ENCODE measurements at regions not wholly inside any gene's neighbourhood (a gene's known extent, or its start where the extent isn't known, plus 50 kb on each side); places are given as distances from the start of the nearest gene placed in this dataset.

GRCh38 chr2:237159006-237159911 lies 73.6 kb downstream of the COPS8 start:
- Histone ChIP-seq H3K4me3 (ENCODE audit: low read length) (no peak overlapping the region), H3K27ac (ENCODE audit: low read length) (no peak overlapping the region), H3K36me3 (ENCODE audit: control insufficient read depth, low read depth, low read length) (no peaks in the 10 kb centered on the region), H3K9ac (ENCODE audit: low read length) (no peak overlapping the region), H3K4me1 (ENCODE audit: control insufficient read depth, low read depth, low read length) (peaks cover 6% of the 10 kb centered on the region), H3K9me3 (ENCODE audit: control insufficient read depth, low read depth, low read length) (no peaks in the 10 kb centered on the region), H3K27me3 (ENCODE audit: control insufficient read depth, insufficient read depth, low read length) (no peaks in the 10 kb centered on the region)

DNA sequence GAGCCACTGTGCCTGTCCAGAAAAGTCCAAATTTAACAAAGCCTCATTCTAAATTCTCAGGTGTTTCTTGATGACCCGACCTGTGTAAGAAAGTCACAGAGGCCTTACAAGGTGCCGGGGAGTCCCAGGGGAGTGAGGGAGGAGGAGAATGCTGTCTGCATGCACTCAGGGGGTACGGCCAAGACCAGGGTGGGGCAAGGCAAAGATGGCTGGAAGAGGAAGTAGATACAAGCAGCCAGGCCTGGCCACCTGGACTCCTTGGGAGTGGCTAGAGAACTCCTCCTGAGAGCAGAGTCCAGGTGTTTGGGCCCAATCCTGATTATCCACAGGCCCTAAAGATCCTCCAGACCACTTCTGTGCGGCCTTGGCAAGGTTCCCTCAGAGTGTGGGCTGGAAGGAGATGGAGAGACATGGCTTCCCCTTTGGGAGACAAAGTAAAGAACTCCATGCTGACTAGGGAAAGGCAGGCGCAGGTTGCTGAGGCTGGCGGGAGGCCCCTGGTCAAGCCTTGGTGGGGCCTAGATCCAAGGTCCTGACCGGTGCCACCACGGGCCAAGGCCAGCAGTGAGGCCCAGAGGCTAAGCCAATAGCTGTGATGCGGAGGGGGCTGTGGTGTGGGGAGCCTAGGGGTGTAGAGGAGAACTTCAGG lies 74.7 kb downstream of the COPS8 start:
- Histone ChIP-seq H3K27me3 (ENCODE audit: control insufficient read depth, insufficient read depth, low read length) (no peaks in the 10 kb centered on the region), H3K9ac (ENCODE audit: low read length) (no peak overlapping the region), H3K36me3 (ENCODE audit: control insufficient read depth, low read depth, low read length) (no peaks in the 10 kb centered on the region), H3K27ac (ENCODE audit: low read length) (no peak overlapping the region), H3K9me3 (ENCODE audit: control insufficient read depth, low read depth, low read length) (no peaks in the 10 kb centered on the region), H3K4me3 (ENCODE audit: low read length) (no peak overlapping the region), H3K4me1 (ENCODE audit: control insufficient read depth, low read depth, low read length) (peaks cover 6% of the 10 kb centered on the region)

DNA sequence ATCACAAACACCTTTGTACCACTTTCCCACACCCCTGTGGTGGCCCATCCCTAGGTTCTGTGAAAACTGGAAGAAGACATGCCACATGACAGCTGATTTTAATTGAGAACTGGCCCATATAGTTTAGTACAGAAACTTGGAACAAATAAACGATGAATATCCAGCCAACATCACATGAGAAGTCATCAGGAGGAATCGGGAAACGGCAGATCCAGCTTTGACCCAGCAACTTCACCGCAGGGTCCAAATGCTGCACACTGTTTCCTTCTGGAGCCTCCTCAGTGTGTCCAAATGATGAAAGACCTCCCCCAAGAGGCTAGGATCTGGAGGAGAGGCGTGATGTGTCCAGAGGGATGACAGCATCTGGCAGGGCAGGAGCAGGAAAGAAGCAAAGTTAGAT lies 75.5 kb downstream of the COPS8 start:
- Histone ChIP-seq H3K9me3 (ENCODE audit: control insufficient read depth, low read depth, low read length) (no peaks in the 10 kb centered on the region), H3K4me3 (ENCODE audit: low read length) (no peak overlapping the region), H3K9ac (ENCODE audit: low read length) (no peak overlapping the region), H3K27ac (ENCODE audit: low read length) (no peak overlapping the region), H3K36me3 (ENCODE audit: control insufficient read depth, low read depth, low read length) (no peaks in the 10 kb centered on the region), H3K4me1 (ENCODE audit: control insufficient read depth, low read depth, low read length) (peaks cover 2% of the 10 kb centered on the region), H3K27me3 (ENCODE audit: control insufficient read depth, insufficient read depth, low read length) (no peaks in the 10 kb centered on the region)

- Histone ChIP-seq H3K9me3 (ENCODE audit: control insufficient read depth, low read depth, low read length) (no peaks in the 10 kb centered on the region), H3K9ac (ENCODE audit: low read length) (no peak overlapping the region), H3K4me3 (ENCODE audit: low read length) (no peak overlapping the region), H3K27ac (ENCODE audit: low read length) (no peak overlapping the region), H3K36me3 (ENCODE audit: control insufficient read depth, low read depth, low read length) (no peaks in the 10 kb centered on the region), H3K27me3 (ENCODE audit: control insufficient read depth, insufficient read depth, low read length) (no peaks in the 10 kb centered on the region), H3K4me1 (ENCODE audit: control insufficient read depth, low read depth, low read length) (peaks cover 2% of the 10 kb centered on the region)
These were observed 77.3 kb downstream of the COPS8 start for GRCh38 chr2:237162959-237163358.

GRCh38 chr2:237164474-237165042 lies 78.9 kb downstream of the COPS8 start:
- Histone ChIP-seq H3K4me3 (ENCODE audit: low read length) (no peak overlapping the region), H3K4me1 (ENCODE audit: control insufficient read depth, low read depth, low read length) (peaks cover 2% of the 10 kb centered on the region), H3K27me3 (ENCODE audit: control insufficient read depth, insufficient read depth, low read length) (no peaks in the 10 kb centered on the region), H3K36me3 (ENCODE audit: control insufficient read depth, low read depth, low read length) (no peaks in the 10 kb centered on the region), H3K9ac (ENCODE audit: low read length) (no peak overlapping the region), H3K9me3 (ENCODE audit: control insufficient read depth, low read depth, low read length) (no peaks in the 10 kb centered on the region), H3K27ac (ENCODE audit: low read length) (no peak overlapping the region)

DNA sequence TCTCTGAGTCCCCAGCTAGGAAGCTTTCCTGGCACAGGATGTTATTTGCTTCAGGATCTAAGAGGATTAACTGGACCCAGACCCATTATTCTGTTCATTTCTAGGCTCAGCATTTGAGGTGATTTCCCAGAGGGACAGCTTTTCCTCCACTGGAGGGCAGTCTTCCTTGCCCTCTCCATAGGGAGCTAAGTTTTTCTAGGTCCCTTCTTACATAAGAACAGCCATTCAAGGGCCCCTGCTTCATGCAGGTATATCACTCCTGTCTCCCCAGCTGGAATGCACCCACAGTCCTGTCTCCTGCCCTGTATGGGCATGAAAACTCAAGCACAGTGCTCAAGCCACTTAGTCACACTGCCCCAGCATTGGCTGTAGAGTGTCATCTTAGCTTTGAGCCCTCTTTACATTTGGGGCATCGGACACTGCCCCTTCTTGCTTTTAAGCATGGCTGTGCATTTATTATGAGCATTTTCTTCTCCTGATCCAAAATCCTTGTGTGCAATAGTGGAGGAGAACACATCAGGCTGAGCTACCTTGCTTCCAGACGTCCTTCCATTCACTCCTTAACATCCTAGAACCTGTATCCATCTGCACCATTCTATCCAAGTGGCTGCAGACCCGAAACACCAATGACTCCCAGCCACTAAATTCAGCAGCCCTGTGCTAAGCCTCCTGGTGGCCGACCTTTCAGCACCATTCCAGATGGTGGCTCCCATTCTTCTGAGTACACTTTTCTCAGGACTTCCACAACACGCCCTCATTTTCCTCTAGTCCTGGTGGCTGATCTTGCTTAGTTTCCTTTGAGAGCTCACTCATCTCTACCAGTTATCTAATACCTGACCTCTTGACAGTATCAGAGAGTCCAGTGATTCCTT lies 80.0 kb downstream of the COPS8 start:
- Histone ChIP-seq H3K9ac (ENCODE audit: low read length) (no peak overlapping the region), H3K27ac (ENCODE audit: low read length) (no peak overlapping the region), H3K4me1 (ENCODE audit: control insufficient read depth, low read depth, low read length) (peaks cover 2% of the 10 kb centered on the region), H3K27me3 (ENCODE audit: control insufficient read depth, insufficient read depth, low read length) (no peaks in the 10 kb centered on the region), H3K36me3 (ENCODE audit: control insufficient read depth, low read depth, low read length) (no peaks in the 10 kb centered on the region), H3K4me3 (ENCODE audit: low read length) (no peak overlapping the region), H3K9me3 (ENCODE audit: control insufficient read depth, low read depth, low read length) (no peaks in the 10 kb centered on the region)

- Histone ChIP-seq H3K36me3 (ENCODE audit: control insufficient read depth, low read depth, low read length) (no peaks in the 10 kb centered on the region), H3K4me1 (ENCODE audit: control insufficient read depth, low read depth, low read length) (peaks cover 2% of the 10 kb centered on the region), H3K4me3 (ENCODE audit: low read length) (no peak overlapping the region), H3K27ac (ENCODE audit: low read length) (no peak overlapping the region), H3K9me3 (ENCODE audit: control insufficient read depth, low read depth, low read length) (no peaks in the 10 kb centered on the region), H3K9ac (ENCODE audit: low read length) (no peak overlapping the region), H3K27me3 (ENCODE audit: control insufficient read depth, insufficient read depth, low read length) (no peaks in the 10 kb centered on the region)
These were observed 81.3 kb downstream of the COPS8 start for GRCh38 chr2:237167038-237167437.

- Histone ChIP-seq H3K9me3 (ENCODE audit: control insufficient read depth, low read depth, low read length) (no peaks in the 10 kb centered on the region), H3K27me3 (ENCODE audit: control insufficient read depth, insufficient read depth, low read length) (no peaks in the 10 kb centered on the region), H3K27ac (ENCODE audit: low read length) (no peak overlapping the region), H3K36me3 (ENCODE audit: control insufficient read depth, low read depth, low read length) (no peaks in the 10 kb centered on the region), H3K4me3 (ENCODE audit: low read length) (no peak overlapping the region), H3K4me1 (ENCODE audit: control insufficient read depth, low read depth, low read length) (peaks cover 2% of the 10 kb centered on the region), H3K9ac (ENCODE audit: low read length) (no peak overlapping the region)
These were observed 82.2 kb downstream of the COPS8 start for GRCh38 chr2:237167934-237168333.

GRCh38 chr2:237170020-237170419 lies 84.3 kb downstream of the COPS8 start:
- peaks cover 2% of the 10 kb centered on the region for H3K4me1 ChIP-seq (ENCODE audit: control insufficient read depth, low read depth, low read length)
- H3K9ac ChIP-seq (ENCODE audit: low read length), result no peak overlapping the region
- H3K9me3 ChIP-seq (ENCODE audit: control insufficient read depth, low read depth, low read length), result peaks cover 4% of the 10 kb centered on the region
- H3K27ac ChIP-seq (ENCODE audit: low read length), result no peak overlapping the region
- H3K4me3 ChIP-seq (ENCODE audit: low read length), result no peak overlapping the region
- H3K36me3 ChIP-seq (ENCODE audit: control insufficient read depth, low read depth, low read length), result no peaks in the 10 kb centered on the region
- H3K27me3 ChIP-seq (ENCODE audit: control insufficient read depth, insufficient read depth, low read length), result no peaks in the 10 kb centered on the region

DNA sequence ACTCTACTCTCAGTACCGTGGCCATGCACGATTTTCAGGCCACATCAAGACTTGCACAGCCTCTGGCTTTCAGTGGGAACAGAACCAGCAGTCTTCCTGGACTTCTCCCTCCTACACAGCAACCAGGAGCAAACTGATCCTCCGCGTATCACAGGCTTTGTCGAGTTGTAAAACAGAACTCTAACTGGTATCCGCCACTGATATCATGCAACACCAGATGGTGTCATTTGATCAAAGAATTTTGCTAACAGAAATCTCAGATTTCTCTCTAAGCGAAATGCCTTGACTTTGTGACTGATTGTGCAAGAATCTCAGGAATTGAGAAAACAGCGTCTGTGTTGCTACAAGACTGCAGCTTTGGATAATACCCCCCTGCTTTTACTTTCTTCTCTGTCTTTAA lies 85.7 kb downstream of the COPS8 start:
- Histone ChIP-seq H3K27me3 (ENCODE audit: control insufficient read depth, insufficient read depth, low read length) (no peaks in the 10 kb centered on the region), H3K36me3 (ENCODE audit: control insufficient read depth, low read depth, low read length) (no peaks in the 10 kb centered on the region), H3K9me3 (ENCODE audit: control insufficient read depth, low read depth, low read length) (peaks cover 4% of the 10 kb centered on the region), H3K27ac (ENCODE audit: low read length) (no peak overlapping the region), H3K4me3 (ENCODE audit: low read length) (no peak overlapping the region), H3K4me1 (ENCODE audit: control insufficient read depth, low read depth, low read length) (no peaks in the 10 kb centered on the region), H3K9ac (ENCODE audit: low read length) (no peak overlapping the region)

DNA sequence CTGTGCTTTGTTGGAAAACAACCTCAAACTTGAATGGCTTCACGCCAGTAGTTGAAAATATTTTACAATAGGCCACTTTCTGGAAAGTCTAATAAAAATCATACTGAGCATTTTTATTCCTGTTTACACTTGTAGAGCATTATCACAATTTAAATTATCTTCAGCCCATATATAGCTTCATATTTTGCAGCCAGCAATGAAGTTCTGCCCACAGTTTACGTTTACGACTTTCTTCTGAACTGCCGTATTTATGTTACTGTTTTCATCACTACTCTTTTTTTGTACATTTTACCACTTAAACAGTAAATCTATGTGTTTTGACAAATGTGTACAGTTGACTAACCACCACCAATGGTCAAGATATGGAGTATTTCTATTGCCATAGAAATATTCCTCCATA lies 86.2 kb downstream of the COPS8 start:
- H3K27me3 ChIP-seq (ENCODE audit: control insufficient read depth, insufficient read depth, low read length), result no peaks in the 10 kb centered on the region
- H3K4me3 ChIP-seq (ENCODE audit: low read length), result no peak overlapping the region
- no peak overlapping the region for H3K9ac ChIP-seq (ENCODE audit: low read length)
- H3K27ac ChIP-seq (ENCODE audit: low read length), result no peak overlapping the region
- no peaks in the 10 kb centered on the region for H3K36me3 ChIP-seq (ENCODE audit: control insufficient read depth, low read depth, low read length)
- H3K9me3 ChIP-seq (ENCODE audit: control insufficient read depth, low read depth, low read length), result peaks cover 4% of the 10 kb centered on the region
- no peaks in the 10 kb centered on the region for H3K4me1 ChIP-seq (ENCODE audit: control insufficient read depth, low read depth, low read length)

Data from iPS-18a (cell line).